HepG2 (cell line): ENCODE measurements at regions not wholly inside any gene's neighbourhood (a gene's known extent, or its start where the extent isn't known, plus 50 kb on each side); places are given as distances from the start of the nearest gene placed in this dataset.

ENCODE experiments used
- ATAC-seq: fragments of 200-7000 bp; cut with Tn5 transposase; 3 replicates; pipeline ENCODE4 v1.9.1; 2020; ENCODE audit warnings: mild to moderate bottlenecking, moderate library complexity
- BruUV-seq: library from RNA; stranded (reverse); fragments of 400-500 nt; replicated peaks from 2 replicates; lab custom pipeline; 2021; lab: Mats Ljungman, UMichigan
- CTCF ChIA-PET: fragments of 300-600 bp; formaldehyde crosslinking; extraction: SDS; loops from one replicate; lab custom pipeline; 2021; ENCODE audit warnings: low total read pairs, inconsistent platforms, low intra/inter-chr PET ratio; lab: Yijun Ruan, JAX
- POLR2A ChIA-PET: fragments of 350-600 bp; sonication (Branson Sonifier 250); formaldehyde crosslinking; loops from one replicate; lab custom pipeline; 2020; ENCODE audit warnings: antibody characterized with exemption, inconsistent platforms; lab: Yijun Ruan, JAX
- DNase-seq: peaks from one replicate; pipeline ENCODE4 v3.0.0-alpha.2; 2015; ENCODE audit warnings: low spot score
- FAIRE-seq: peaks from 3 replicates; lab custom pipeline; 2011; peaks lifted over from hg19 to GRCh38; lab: Jason Lieb, UNC
- H2AFZ ChIP-seq: one replicate; pipeline ENCODE4 v1.6.1; 2011; ENCODE audit warnings: low read length, inconsistent platforms
- H3K27ac ChIP-seq: fragments of 300-600 bp; 3 replicates; pipeline ENCODE4 v1.8.0; 2011; ENCODE audit warnings: mixed run types, mild to moderate bottlenecking, mixed read lengths, low read length, inconsistent platforms; ENCODE audit not compliant: insufficient read depth; ENCODE audit errors: extremely low read length
- H3K27me3 ChIP-seq, 2 experiments: fragments of 200-600 bp in 1 of 2; 2 replicates in 1 of 2; 3 replicates in 1 of 2; pipeline versions ENCODE4 v1.6.0 to v1.8.0; 2011; ENCODE audit warnings: low read length in 2 of 2, mild to moderate bottlenecking in 2 of 2, moderate library complexity in 2 of 2, inconsistent platforms in 1 of 2; ENCODE audit not compliant: insufficient read depth in 2 of 2, control insufficient read depth in 1 of 2
- H3K36me3 ChIP-seq, 2 experiments: fragments of 200-600 bp in 1 of 2; replicated peaks in 1 of 2; 2 replicates in 1 of 2; 3 replicates in 1 of 2; pipeline versions ENCODE4 v1.5.1 to v1.8.0; 2011; ENCODE audit warnings: low read length in 2 of 2, inconsistent platforms in 1 of 2; ENCODE audit not compliant: insufficient read depth in 2 of 2, control insufficient read depth in 1 of 2
- H3K4me1 ChIP-seq: 2 replicates; pipeline ENCODE4 v1.5.1; 2012; ENCODE audit warnings: low read length, inconsistent platforms; ENCODE audit not compliant: insufficient read depth
- H3K4me2 ChIP-seq: 2 replicates; pipeline ENCODE4 v1.6.0; 2011; ENCODE audit warnings: low read depth, low read length, inconsistent platforms
- H3K4me3 ChIP-seq, 3 experiments: fragments of 200-600 bp in 1 of 3; sonication (generic), shearing (Covaris generic) in 1 of 3; replicated peaks in 1 of 3; 2 replicates each; pipeline ENCODE4 v1.5.1; 2011 to 2016; ENCODE audit warnings: low read length in 3 of 3, inconsistent platforms in 2 of 3, low read depth in 2 of 3, mild to moderate bottlenecking in 2 of 3, control low read depth in 1 of 3, mixed read lengths in 1 of 3; ENCODE audit not compliant: insufficient read depth in 1 of 3
- H3K79me2 ChIP-seq: one replicate; pipeline ENCODE4 v1.6.1; 2011; ENCODE audit warnings: low read length, inconsistent platforms; ENCODE audit not compliant: insufficient read depth
- H3K9ac ChIP-seq: 2 replicates; pipeline ENCODE4 v1.6.0; 2011; ENCODE audit warnings: mild to moderate bottlenecking, low read depth, low read length, inconsistent platforms; ENCODE audit not compliant: insufficient read depth
- H3K9me3 ChIP-seq: 2 replicates; pipeline ENCODE4 v1.5.1; 2012; ENCODE audit warnings: mild to moderate bottlenecking, low read length
- H4K20me1 ChIP-seq: 2 replicates; pipeline ENCODE4 v1.6.0; 2011; ENCODE audit warnings: inconsistent platforms, mild to moderate bottlenecking, low read length, moderate library complexity; ENCODE audit not compliant: insufficient read depth
- EHMT2 ChIP-seq: fragments of 200-600 bp; sonication (generic); IDR thresholded peaks from 2 replicates; pipeline ENCODE4 v1.7.0; 2017; ENCODE audit warnings: antibody characterized with exemption, low read depth, low read length, borderline replicate concordance
- LCORL ChIP-seq, 2 experiments: fragments of 450-650 bp in 1 of 2; sonication (generic) in 1 of 2; formaldehyde crosslinking in 1 of 2; IDR thresholded peaks; 2 replicates each; pipeline versions ENCODE4 v1.5.0 to v1.6.1; 2017 to 2020; ENCODE audit warnings: antibody characterized with exemption in 1 of 2, missing genetic modification reagents in 1 of 2
- MAFK ChIP-seq, 2 experiments: IDR thresholded peaks in 1 of 2; conservative IDR thresholded peaks in 1 of 2; 2 replicates each; pipeline ENCODE4 v1.6.1; 2011; ENCODE audit warnings: improper control_type of control experiment in 2 of 2, low read length in 2 of 2
- MIER2 ChIP-seq: IDR thresholded peaks from 2 replicates; pipeline ENCODE4 v1.6.1; 2016; ENCODE audit warnings: missing biosample characterization, missing genetic modification reagents
- NCOR1 ChIP-seq: fragments of 200-600 bp; sonication (generic); IDR thresholded peaks from 2 replicates; pipeline ENCODE4 v1.7.0; 2017; ENCODE audit warnings: antibody characterized with exemption, low read length, borderline replicate concordance
- NR2C2 ChIP-seq: sonication (generic); formaldehyde crosslinking; IDR thresholded peaks from 2 replicates; pipeline ENCODE4 v1.4.0; 2020; ENCODE audit warnings: missing genetic modification reagents, mild to moderate bottlenecking, moderate library complexity, borderline replicate concordance
- ZFP36 ChIP-seq: fragments of 150-350 bp; IDR thresholded peaks from 2 replicates; pipeline ENCODE4 v1.6.1; 2018; ENCODE audit warnings: borderline replicate concordance, low read length, low read depth; ENCODE audit not compliant: partially characterized antibody
- ZNF136 ChIP-seq: sonication (generic); formaldehyde crosslinking; IDR thresholded peaks from 2 replicates; pipeline ENCODE4 v1.8.1; 2022; ENCODE audit warnings: low read depth, mild to moderate bottlenecking, moderate library complexity, missing genetic modification reagents
- ZNF335 ChIP-seq: sonication (generic); formaldehyde crosslinking; IDR thresholded peaks from 2 replicates; pipeline ENCODE4 v1.4.0; 2020; ENCODE audit warnings: missing genetic modification reagents
- ZNF547 ChIP-seq: sonication (generic); formaldehyde crosslinking; IDR thresholded peaks from 2 replicates; pipeline ENCODE4 v1.5.1; 2020; ENCODE audit warnings: mild to moderate bottlenecking, missing genetic modification reagents
- WGBS: methylation state at CpG from one replicate; pipeline ENCODE4 v1.1.6; 2017; ENCODE audit warnings: low lambda C conversion rate; 5-methylcytosine and 5-hydroxymethylcytosine counted together
- in situ Hi-C: cut with HindIII; loops from 2 replicates; pipeline ENCODE4 v1.10.0; 2017; ENCODE audit warnings: low pct_unique_long_range_greater_than_20kb; ENCODE audit not compliant: extremely low pct_ligation_motif_present
- intact Hi-C: fragments of 100-400 bp; cut with micrococcal nuclease; formaldehyde crosslinking; loops from one replicate; pipeline ENCODE4 v1.10.0; 2022; ENCODE audit not compliant: unreplicated experiment
- TF ChIP-seq, protein P1 (sequence below): sonication (generic); formaldehyde crosslinking; IDR thresholded peaks from 2 replicates; pipeline ENCODE4 v1.4.0; 2020; ENCODE audit warnings: missing genetic modification reagents
- TF ChIP-seq, protein P2 (sequence below): sonication (generic); formaldehyde crosslinking; IDR thresholded peaks from 2 replicates; pipeline ENCODE4 v1.9.0; 2022; ENCODE audit warnings: low read depth, missing genetic modification reagents
- TF ChIP-seq, protein P3 (sequence below): sonication (generic); formaldehyde crosslinking; IDR thresholded peaks from 2 replicates; pipeline ENCODE4 v1.8.1; 2023; ENCODE audit warnings: mild to moderate bottlenecking, missing genetic modification reagents, borderline replicate concordance

GRCh38 chr5:34455098-34455497, 201.0 kb upstream of the RAI14 start (continued):
- TF ChIP-seq, protein P1, sequence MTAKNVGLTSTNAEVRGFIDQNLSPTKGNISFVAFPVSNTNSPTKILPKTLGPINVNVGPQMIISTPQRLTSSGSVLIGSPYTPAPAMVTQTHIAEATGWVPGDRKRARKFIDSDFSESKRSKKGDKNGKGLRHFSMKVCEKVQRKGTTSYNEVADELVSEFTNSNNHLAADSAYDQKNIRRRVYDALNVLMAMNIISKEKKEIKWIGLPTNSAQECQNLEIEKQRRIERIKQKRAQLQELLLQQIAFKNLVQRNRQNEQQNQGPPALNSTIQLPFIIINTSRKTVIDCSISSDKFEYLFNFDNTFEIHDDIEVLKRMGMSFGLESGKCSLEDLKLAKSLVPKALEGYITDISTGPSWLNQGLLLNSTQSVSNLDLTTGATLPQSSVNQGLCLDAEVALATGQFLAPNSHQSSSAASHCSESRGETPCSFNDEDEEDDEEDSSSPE (CRISPR knock-in tag): no peak
- TF ChIP-seq, all 625 proteins: peak for 0

DNA sequence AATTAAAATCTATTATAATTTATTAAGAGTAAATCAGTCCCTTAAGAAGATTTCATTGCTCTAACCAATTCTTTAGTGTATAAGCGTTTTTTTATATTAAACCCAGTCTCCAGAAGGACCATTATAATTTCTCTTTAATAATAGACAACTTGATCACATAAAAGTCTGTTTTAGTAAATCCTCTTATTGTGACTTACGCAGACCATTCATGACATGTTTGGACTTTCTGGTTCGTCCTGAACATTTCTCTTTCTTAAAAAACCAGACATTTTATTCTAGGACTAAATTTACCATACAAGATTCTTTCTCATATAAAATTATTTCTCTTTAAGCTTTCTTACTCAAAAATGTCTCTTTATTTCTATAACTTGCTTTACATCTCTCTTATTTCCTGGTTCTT, 196.2 kb upstream of the RAI14 start:
- FAIRE-seq: no peak
- peak; percentile 70 for TF ChIP-seq ZFP36
- no peak for TF ChIP-seq NR2C2 (CRISPR knock-in tag)
- H3K4me1 ChIP-seq: no peaks in the 10 kb centered on the region
- WGBS: 17% methylated on average over 3 of the region's 3 CpGs
- no peak overlapping the region for H3K4me2 ChIP-seq
- peaks cover 18% of the 10 kb centered on the region for H3K9me3 ChIP-seq
- H3K79me2 ChIP-seq: no peaks in the 10 kb centered on the region
- no peaks in the 10 kb centered on the region for H3K36me3 ChIP-seq
- in situ Hi-C loops: loop anchor here (25.0 kb wide), 2 partner anchors 273 to 473 kb away; partner anchors contain the start of gene SLC45A2
- no peak for ATAC-seq
- H3K27ac ChIP-seq: no peak overlapping the region
- intact Hi-C loops: loop anchor here (10.0 kb wide), 1 partner anchor 465 kb away; no protein-coding TSS in a partner anchor
- DNase-seq: no peak
- no peak overlapping the region for H2AFZ ChIP-seq
- POLR2A ChIA-PET: no interaction called here
- H3K9ac ChIP-seq: no peak overlapping the region
- no peak overlapping the region for H3K4me3 ChIP-seq
- H4K20me1 ChIP-seq: no peaks in the 10 kb centered on the region
- no TSS peak for BruUV-seq
- H3K27me3 ChIP-seq: no peaks in the 10 kb centered on the region
- CTCF ChIA-PET: no interaction called here

GRCh38 chr5:34460496-34460895, 195.6 kb upstream of the RAI14 start:
- Histone ChIP-seq H3K9me3 (peaks cover 18% of the 10 kb centered on the region), H3K4me1 (peaks cover 2% of the 10 kb centered on the region), H3K4me3 (no peak overlapping the region), H4K20me1 (no peaks in the 10 kb centered on the region), H3K9ac (no peak overlapping the region), H3K36me3 (no peaks in the 10 kb centered on the region), H3K27me3 (no peaks in the 10 kb centered on the region), H2AFZ (no peak overlapping the region), H3K27ac (no peak overlapping the region), H3K4me2 (no peak overlapping the region), H3K79me2 (no peaks in the 10 kb centered on the region)
- intact Hi-C loops (loop anchor here (10.0 kb wide), 1 partner anchor 466 kb away; no protein-coding TSS in a partner anchor), in situ Hi-C loops (loop anchor here (25.0 kb wide), 2 partner anchors 273 to 473 kb away; partner anchors contain the start of gene SLC45A2)
- CTCF ChIA-PET: no interaction called here
- FAIRE-seq: no peak
- POLR2A ChIA-PET: no interaction called here
- no peak for DNase-seq
- ATAC-seq: no peak
- BruUV-seq: no TSS peak
- 39% methylated on average over 1 of the region's 1 CpG for WGBS
- TF ChIP-seq MIER2 (CRISPR knock-in tag) (no peak), EHMT2 (no peak), LCORL (IDR thresholded peaks at IDR 0.05) (no peak), LCORL (CRISPR knock-in tag; IDR thresholded peaks at IDR 0.05) (no peak), ZNF547 (CRISPR knock-in tag) (no peak), NCOR1 (no peak), MAFK (conservative IDR thresholded peaks at IDR 0.05 in 1 of 2, IDR thresholded peaks at IDR 0.05 in 1 of 2; ENCODE audit: low read length in 2 of 2) (no peak), ZNF335 (no peak), ZNF136 (CRISPR knock-in tag) (no peak)
- TF ChIP-seq, protein P2, sequence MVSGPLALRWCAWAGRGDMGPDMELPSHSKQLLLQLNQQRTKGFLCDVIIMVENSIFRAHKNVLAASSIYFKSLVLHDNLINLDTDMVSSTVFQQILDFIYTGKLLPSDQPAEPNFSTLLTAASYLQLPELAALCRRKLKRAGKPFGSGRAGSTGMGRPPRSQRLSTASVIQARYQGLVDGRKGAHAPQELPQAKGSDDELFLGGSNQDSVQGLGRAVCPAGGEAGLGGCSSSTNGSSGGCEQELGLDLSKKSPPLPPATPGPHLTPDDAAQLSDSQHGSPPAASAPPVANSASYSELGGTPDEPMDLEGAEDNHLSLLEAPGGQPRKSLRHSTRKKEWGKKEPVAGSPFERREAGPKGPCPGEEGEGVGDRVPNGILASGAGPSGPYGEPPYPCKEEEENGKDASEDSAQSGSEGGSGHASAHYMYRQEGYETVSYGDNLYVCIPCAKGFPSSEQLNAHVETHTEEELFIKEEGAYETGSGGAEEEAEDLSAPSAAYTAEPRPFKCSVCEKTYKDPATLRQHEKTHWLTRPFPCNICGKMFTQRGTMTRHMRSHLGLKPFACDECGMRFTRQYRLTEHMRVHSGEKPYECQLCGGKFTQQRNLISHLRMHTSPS (CRISPR knock-in tag): no peak
- TF ChIP-seq, protein P3, sequence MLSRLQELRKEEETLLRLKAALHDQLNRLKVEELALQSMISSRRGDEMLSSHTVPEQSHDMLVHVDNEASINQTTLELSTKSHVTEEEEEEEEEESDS (CRISPR knock-in tag): no peak
